ENCODE measurements at regions not wholly inside any gene's neighbourhood (a gene's known extent, or its start where the extent isn't known, plus 50 kb on each side); places are given as distances from the start of the nearest gene placed in this dataset.

DNA sequence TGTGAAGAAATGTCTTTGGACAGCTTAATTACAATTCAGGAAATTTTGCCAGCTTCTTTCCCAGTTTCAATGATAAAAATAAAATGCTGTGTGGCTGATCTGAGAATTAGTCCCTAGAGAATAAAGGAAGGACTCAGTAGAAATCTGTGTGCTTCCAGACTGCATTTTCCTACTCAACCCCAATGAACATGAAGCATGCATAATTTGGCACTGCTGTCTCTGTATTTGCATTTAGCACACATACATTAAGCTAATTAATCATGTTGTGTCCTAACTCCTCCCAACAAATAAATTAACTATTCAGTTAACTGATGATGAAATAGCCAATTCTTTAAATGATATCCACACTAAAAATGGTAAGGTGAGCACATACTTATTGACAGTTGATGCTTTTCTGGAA, 380.0 kb upstream of the RORB start:
- no peaks in the 10 kb centered on the region for H3K4me1 ChIP-seq
- H3K36me3 ChIP-seq, result no peaks in the 10 kb centered on the region
- H3K4me3 ChIP-seq, result no peak overlapping the region
- intact Hi-C loops (cut with DNase I), result no loop called here
- H3K27ac ChIP-seq, result no peak overlapping the region
- no peak for DNase-seq
- no peaks in the 10 kb centered on the region for H3K27me3 ChIP-seq
- no peak for ATAC-seq
- no peak for TF ChIP-seq CTCF (IDR thresholded peaks at IDR 0.05)
- H3K9me3 ChIP-seq, result no peaks in the 10 kb centered on the region

- intact Hi-C loops (cut with DNase I), result no loop called here
- TF ChIP-seq CTCF (IDR thresholded peaks at IDR 0.05), result no peak
- ATAC-seq, result no peak
Observed at GRCh38 chr9:74117731-74118130, 379.4 kb upstream of the RORB start.

GRCh38 chr9:74120061-74120460, 377.1 kb upstream of the RORB start:
- Histone ChIP-seq H3K4me3 (no peak overlapping the region), H3K27me3 (no peaks in the 10 kb centered on the region), H3K9me3 (no peaks in the 10 kb centered on the region), H3K27ac (no peak overlapping the region), H3K36me3 (no peaks in the 10 kb centered on the region), H3K4me1 (no peaks in the 10 kb centered on the region)
- no peak for DNase-seq
- intact Hi-C loops (cut with DNase I), result no loop called here
- no peak for TF ChIP-seq CTCF (IDR thresholded peaks at IDR 0.05)
- ATAC-seq, result no peak

More at GRCh38 chr9:74117731-74118130, 379.4 kb upstream of the RORB start:
- no peaks in the 10 kb centered on the region for H3K36me3 ChIP-seq
- no peak overlapping the region for H3K4me3 ChIP-seq
- H3K27me3 ChIP-seq, result no peaks in the 10 kb centered on the region
- H3K4me1 ChIP-seq, result no peaks in the 10 kb centered on the region
- no peaks in the 10 kb centered on the region for H3K9me3 ChIP-seq
- no peak overlapping the region for H3K27ac ChIP-seq
- DNase-seq, result no peak

DNA sequence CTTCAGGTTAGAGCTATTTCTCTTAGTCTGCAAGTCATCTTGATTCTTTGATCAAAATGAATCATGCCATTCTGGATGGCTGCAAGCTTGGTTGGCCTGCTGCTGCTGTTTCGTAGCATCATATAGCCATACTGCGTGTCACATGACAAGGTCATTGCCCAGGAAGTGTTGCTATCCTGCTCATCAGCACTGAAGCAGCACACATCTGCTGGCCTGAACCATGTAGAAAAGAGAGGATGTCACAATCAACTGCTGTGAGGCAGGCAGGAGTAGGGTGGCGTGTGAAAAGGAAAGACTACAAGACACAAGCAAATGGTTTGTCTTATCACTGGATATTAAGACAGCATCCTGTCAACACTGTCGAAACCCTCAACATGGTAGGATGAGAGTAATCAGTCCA, 376.7 kb upstream of the RORB start:
- H3K4me3 ChIP-seq, result no peak overlapping the region
- H3K36me3 ChIP-seq, result no peaks in the 10 kb centered on the region
- intact Hi-C loops (cut with DNase I), result no loop called here
- H3K4me1 ChIP-seq, result no peaks in the 10 kb centered on the region
- no peak overlapping the region for H3K27ac ChIP-seq
- H3K9me3 ChIP-seq, result no peaks in the 10 kb centered on the region
- ATAC-seq (no peak), DNase-seq (no peak)
- H3K27me3 ChIP-seq, result no peaks in the 10 kb centered on the region
- no peak for TF ChIP-seq CTCF (IDR thresholded peaks at IDR 0.05)

- Histone ChIP-seq H3K36me3 (no peaks in the 10 kb centered on the region), H3K9me3 (no peaks in the 10 kb centered on the region), H3K27ac (no peak overlapping the region), H3K27me3 (no peaks in the 10 kb centered on the region), H3K4me1 (no peaks in the 10 kb centered on the region), H3K4me3 (no peak overlapping the region)
- ATAC-seq, result no peak
- intact Hi-C loops (cut with DNase I), result no loop called here
- no peak for TF ChIP-seq CTCF (IDR thresholded peaks at IDR 0.05)
- DNase-seq, result no peak
Observed at GRCh38 chr9:74122216-74122615, 374.9 kb upstream of the RORB start.

GRCh38 chr9:74122661-74123060, 374.5 kb upstream of the RORB start:
- Histone ChIP-seq H3K4me1 (no peaks in the 10 kb centered on the region), H3K9me3 (no peaks in the 10 kb centered on the region), H3K27ac (no peak overlapping the region), H3K4me3 (no peak overlapping the region), H3K36me3 (no peaks in the 10 kb centered on the region), H3K27me3 (no peaks in the 10 kb centered on the region)
- intact Hi-C loops (cut with DNase I), result no loop called here
- ATAC-seq (no peak), DNase-seq (no peak)
- no peak for TF ChIP-seq CTCF (IDR thresholded peaks at IDR 0.05)
